Stimulated activated memory B cell treated with anti-CD40 and anti-IgM and Interleukin-4, amounts not matched to agents 10 μg/mL and 1 μg/mL and 100 μg/mL, for 72 hours (primary cell): ENCODE measurements at regions not wholly inside any gene's neighbourhood (a gene's known extent, or its start where the extent isn't known, plus 50 kb on each side); places are given as distances from the start of the nearest gene placed in this dataset.

Experiments
- ATAC-seq: fragments of 150-1000 bp; cut with Tn5 transposase; 2 replicates; pipeline ENCODE4 v1.10.0; 2021
- H3K27ac Mint-ChIP-seq: one replicate; pipeline ENCODE4 v1.8.0; 2022; ENCODE audit warnings: mild to moderate bottlenecking, mixed read lengths
- H3K27me3 Mint-ChIP-seq: one replicate; pipeline ENCODE4 v1.8.0; 2022; ENCODE audit warnings: mixed read lengths
- H3K36me3 Mint-ChIP-seq: one replicate; pipeline ENCODE4 v1.8.0; 2022; ENCODE audit warnings: mixed read lengths
- H3K4me1 Mint-ChIP-seq: one replicate; pipeline ENCODE4 v1.8.0; 2022; ENCODE audit warnings: mixed read lengths
- H3K4me3 Mint-ChIP-seq: one replicate; pipeline ENCODE4 v1.8.0; 2022; ENCODE audit warnings: mild to moderate bottlenecking, moderate library complexity, mixed read lengths
- H3K9me3 Mint-ChIP-seq: one replicate; pipeline ENCODE4 v1.8.0; 2022; ENCODE audit warnings: mixed read lengths

GRCh38 chr1:58908561-58909560 is 125.0 kb upstream of the JUN start:
- no peak for ATAC-seq
- Mint-ChIP-seq H3K4me3 (no peak overlapping the region), H3K4me1 (peaks cover 20% of the 10 kb centered on the region), H3K27me3 (no peaks in the 10 kb centered on the region), H3K27ac (no peak overlapping the region), H3K9me3 (peaks cover 4% of the 10 kb centered on the region), H3K36me3 (peaks cover 4% of the 10 kb centered on the region)

GRCh38 chr1:58909914-58910681 is 126.3 kb upstream of the JUN start:
- Mint-ChIP-seq H3K4me1 (peaks cover 9% of the 10 kb centered on the region), H3K27ac (no peak overlapping the region), H3K4me3 (no peak overlapping the region), H3K36me3 (peaks cover 11% of the 10 kb centered on the region), H3K27me3 (no peaks in the 10 kb centered on the region), H3K9me3 (peaks cover 7% of the 10 kb centered on the region)
- ATAC-seq: no peak

- H3K4me1 Mint-ChIP-seq: peaks cover 8% of the 10 kb centered on the region
- peaks cover 11% of the 10 kb centered on the region for H3K36me3 Mint-ChIP-seq
- ATAC-seq: no peak
- H3K9me3 Mint-ChIP-seq: peaks cover 7% of the 10 kb centered on the region
- H3K4me3 Mint-ChIP-seq: no peak overlapping the region
- H3K27me3 Mint-ChIP-seq: no peaks in the 10 kb centered on the region
- H3K27ac Mint-ChIP-seq: no peak overlapping the region
Observed at GRCh38 chr1:58911841-58912499, 128.1 kb upstream of the JUN start.

GRCh38 chr1:58914925-58915324 is 131.1 kb upstream of the JUN start:
- H3K27ac Mint-ChIP-seq: no peak overlapping the region
- no peak overlapping the region for H3K4me3 Mint-ChIP-seq

GRCh38 chr1:58917436-58917835 is 133.6 kb upstream of the JUN start:
- Mint-ChIP-seq H3K36me3 (peaks cover 11% of the 10 kb centered on the region), H3K9me3 (peaks cover 7% of the 10 kb centered on the region), H3K4me1 (peaks cover under 1% of the 10 kb centered on the region), H3K27ac (no peak overlapping the region), H3K4me3 (no peak overlapping the region), H3K27me3 (no peaks in the 10 kb centered on the region)
- no peak for ATAC-seq

More at GRCh38 chr1:58914925-58915324, 131.1 kb upstream of the JUN start:
- peaks cover 11% of the 10 kb centered on the region for H3K36me3 Mint-ChIP-seq
- H3K27me3 Mint-ChIP-seq: no peaks in the 10 kb centered on the region
- ATAC-seq: no peak
- peaks cover 5% of the 10 kb centered on the region for H3K4me1 Mint-ChIP-seq
- H3K9me3 Mint-ChIP-seq: peaks cover 7% of the 10 kb centered on the region

- Mint-ChIP-seq H3K27me3 (no peaks in the 10 kb centered on the region), H3K4me3 (no peak overlapping the region), H3K27ac (no peak overlapping the region), H3K36me3 (peaks cover 1% of the 10 kb centered on the region), H3K4me1 (peaks cover 6% of the 10 kb centered on the region), H3K9me3 (no peaks in the 10 kb centered on the region)
- no peak for ATAC-seq
Observed at GRCh38 chr1:58919226-58919958, 135.5 kb upstream of the JUN start.

- Mint-ChIP-seq H3K27me3 (no peaks in the 10 kb centered on the region), H3K4me1 (peaks cover 6% of the 10 kb centered on the region), H3K9me3 (no peaks in the 10 kb centered on the region), H3K36me3 (no peaks in the 10 kb centered on the region), H3K27ac (no peak overlapping the region), H3K4me3 (no peak overlapping the region)
- no peak for ATAC-seq
Observed at GRCh38 chr1:58919959-58920321, 136.1 kb upstream of the JUN start.

GRCh38 chr1:58921342-58921741 is 137.5 kb upstream of the JUN start:
- Mint-ChIP-seq H3K9me3 (no peaks in the 10 kb centered on the region), H3K4me1 (peaks cover 6% of the 10 kb centered on the region), H3K27me3 (no peaks in the 10 kb centered on the region), H3K36me3 (no peaks in the 10 kb centered on the region), H3K27ac (no peak overlapping the region), H3K4me3 (no peak overlapping the region)
- ATAC-seq: no peak

- peaks cover 8% of the 10 kb centered on the region for H3K4me1 Mint-ChIP-seq
- no peaks in the 10 kb centered on the region for H3K27me3 Mint-ChIP-seq
- no peaks in the 10 kb centered on the region for H3K9me3 Mint-ChIP-seq
- no peaks in the 10 kb centered on the region for H3K36me3 Mint-ChIP-seq
- H3K4me3 Mint-ChIP-seq: no peak overlapping the region
- H3K27ac Mint-ChIP-seq: no peak overlapping the region
- ATAC-seq: no peak
Observed at GRCh38 chr1:58921751-58922150, 137.9 kb upstream of the JUN start.

GRCh38 chr1:58922302-58923089 is 138.6 kb upstream of the JUN start:
- no peaks in the 10 kb centered on the region for H3K36me3 Mint-ChIP-seq
- peak; percentile 82 for ATAC-seq
- no peak overlapping the region for H3K4me3 Mint-ChIP-seq
- no peaks in the 10 kb centered on the region for H3K27me3 Mint-ChIP-seq
- no peaks in the 10 kb centered on the region for H3K9me3 Mint-ChIP-seq
- peak overlapping the region; percentile 12 for H3K27ac Mint-ChIP-seq
- peaks cover 15% of the 10 kb centered on the region for H3K4me1 Mint-ChIP-seq

- Mint-ChIP-seq H3K27me3 (no peaks in the 10 kb centered on the region), H3K27ac (peak overlapping the region; percentile 12), H3K4me3 (no peak overlapping the region), H3K36me3 (no peaks in the 10 kb centered on the region), H3K4me1 (peaks cover 17% of the 10 kb centered on the region), H3K9me3 (no peaks in the 10 kb centered on the region)
- ATAC-seq: no peak
Observed at GRCh38 chr1:58923090-58923470, 139.2 kb upstream of the JUN start.

- Mint-ChIP-seq H3K36me3 (no peaks in the 10 kb centered on the region), H3K27me3 (no peaks in the 10 kb centered on the region), H3K9me3 (no peaks in the 10 kb centered on the region), H3K27ac (no peak overlapping the region), H3K4me1 (peaks cover 17% of the 10 kb centered on the region), H3K4me3 (no peak overlapping the region)
- ATAC-seq: no peak
Observed at GRCh38 chr1:58924016-58924565, 140.2 kb upstream of the JUN start.

- Mint-ChIP-seq H3K27me3 (no peaks in the 10 kb centered on the region), H3K9me3 (no peaks in the 10 kb centered on the region), H3K4me1 (peaks cover 17% of the 10 kb centered on the region), H3K36me3 (no peaks in the 10 kb centered on the region), H3K27ac (no peak overlapping the region), H3K4me3 (no peak overlapping the region)
- ATAC-seq: no peak
Observed at GRCh38 chr1:58924821-58925220, 141.0 kb upstream of the JUN start.

GRCh38 chr1:58925247-58925646 is 141.4 kb upstream of the JUN start:
- H3K27ac Mint-ChIP-seq: peak overlapping the region; percentile 7
- H3K9me3 Mint-ChIP-seq: no peaks in the 10 kb centered on the region
- no peak for ATAC-seq
- no peak overlapping the region for H3K4me3 Mint-ChIP-seq
- H3K4me1 Mint-ChIP-seq: peaks cover 17% of the 10 kb centered on the region
- H3K27me3 Mint-ChIP-seq: no peaks in the 10 kb centered on the region
- H3K36me3 Mint-ChIP-seq: no peaks in the 10 kb centered on the region
